Activated B cell treated with CpG ODN at 0.5 μM for 24 hours (primary cell): ENCODE measurements at regions not wholly inside any gene's neighbourhood (a gene's known extent, or its start where the extent isn't known, plus 50 kb on each side); places are given as distances from the start of the nearest gene placed in this dataset.

Experiments used
- ATAC-seq: fragments of 200-7000 bp; cut with Tn5 transposase; one replicate; pipeline ENCODE4 v1.10.0; 2021; ENCODE audit warnings: low read depth, mild to moderate bottlenecking, moderate library complexity
- CTCF ChIA-PET: fragments of 350-600 bp; sonication (Branson Sonifier 250); formaldehyde crosslinking; loops from one replicate; lab custom pipeline; 2021; ENCODE audit warnings: antibody characterized with exemption; lab: Charles Lee
- POLR2A ChIA-PET: fragments of 350-600 bp; sonication (Branson Sonifier 250); formaldehyde crosslinking; loops from one replicate; lab custom pipeline; 2021; ENCODE audit warnings: antibody characterized with exemption; lab: Charles Lee
- DNase-seq: peaks from one replicate; pipeline ENCODE4 v3.0.0; 2022
- H3K27ac Mint-ChIP-seq: one replicate; pipeline ENCODE4 v1.8.0; 2020; ENCODE audit warnings: mixed read lengths
- H3K27me3 Mint-ChIP-seq: one replicate; pipeline ENCODE4 v1.8.0; 2021; ENCODE audit warnings: mixed read lengths
- H3K36me3 Mint-ChIP-seq: one replicate; pipeline ENCODE4 v1.8.0; 2021; ENCODE audit warnings: low read depth, mixed read lengths
- H3K4me1 Mint-ChIP-seq: one replicate; pipeline ENCODE4 v1.8.0; 2021; ENCODE audit warnings: mixed read lengths
- H3K4me3 Mint-ChIP-seq: one replicate; pipeline ENCODE4 v1.8.0; 2020; ENCODE audit warnings: mild to moderate bottlenecking, mixed read lengths
- H3K9me3 Mint-ChIP-seq: one replicate; pipeline ENCODE4 v1.8.0; 2020; ENCODE audit warnings: mixed read lengths
- CTCF ChIP-seq: fragments of 200-600 bp; IDR thresholded peaks from one replicate; pipeline ENCODE4 v1.8.0; 2022; ENCODE audit warnings: antibody characterized with exemption, mild to moderate bottlenecking
- intact Hi-C: fragments of 100-400 bp; cut with micrococcal nuclease; formaldehyde crosslinking; loops from one replicate; pipeline ENCODE4 v1.15.1; 2024

- Mint-ChIP-seq H3K36me3 (no peaks in the 10 kb centered on the region), H3K4me3 (no peak overlapping the region), H3K27ac (no peak overlapping the region), H3K9me3 (no peaks in the 10 kb centered on the region), H3K4me1 (no peaks in the 10 kb centered on the region), H3K27me3 (peaks cover 15% of the 10 kb centered on the region)
- no peak for DNase-seq
- ATAC-seq, result no peak
- TF ChIP-seq CTCF, result no peak
- POLR2A ChIA-PET, result no interaction called here
- CTCF ChIA-PET, result no interaction called here
- intact Hi-C loops, result no loop called here
Measured at GRCh38 chr15:69838338-69838737, 259.4 kb downstream of the TLE3 start.

GRCh38 chr15:69838994-69839393 lies 258.7 kb downstream of the TLE3 start:
- ChIA-PET CTCF (no interaction called here), POLR2A (no interaction called here)
- Mint-ChIP-seq H3K4me1 (no peaks in the 10 kb centered on the region), H3K9me3 (no peaks in the 10 kb centered on the region), H3K27ac (no peak overlapping the region), H3K27me3 (peaks cover 16% of the 10 kb centered on the region), H3K36me3 (no peaks in the 10 kb centered on the region), H3K4me3 (no peak overlapping the region)
- intact Hi-C loops, result no loop called here
- DNase-seq (no peak), ATAC-seq (no peak)
- TF ChIP-seq CTCF, result no peak

GRCh38 chr15:69841113-69841828 lies 256.4 kb downstream of the TLE3 start:
- H3K4me3 Mint-ChIP-seq, result no peak overlapping the region
- no peaks in the 10 kb centered on the region for H3K36me3 Mint-ChIP-seq
- DNase-seq, result no peak
- ChIA-PET POLR2A (no interaction called here), CTCF (no interaction called here)
- H3K27me3 Mint-ChIP-seq, result peaks cover 16% of the 10 kb centered on the region
- no peaks in the 10 kb centered on the region for H3K9me3 Mint-ChIP-seq
- intact Hi-C loops, result no loop called here
- no peak for TF ChIP-seq CTCF
- no peak for ATAC-seq
- no peak overlapping the region for H3K27ac Mint-ChIP-seq
- H3K4me1 Mint-ChIP-seq, result no peaks in the 10 kb centered on the region

- no peaks in the 10 kb centered on the region for H3K4me1 Mint-ChIP-seq
- no peak overlapping the region for H3K27ac Mint-ChIP-seq
- DNase-seq (no peak), ATAC-seq (no peak)
- H3K27me3 Mint-ChIP-seq, result peaks cover 23% of the 10 kb centered on the region
- POLR2A ChIA-PET, result no interaction called here
- TF ChIP-seq CTCF, result no peak
- H3K9me3 Mint-ChIP-seq, result no peaks in the 10 kb centered on the region
- intact Hi-C loops, result no loop called here
- no peak overlapping the region for H3K4me3 Mint-ChIP-seq
- CTCF ChIA-PET, result no interaction called here
- H3K36me3 Mint-ChIP-seq, result no peaks in the 10 kb centered on the region
Measured at GRCh38 chr15:69842851-69843250, 254.9 kb downstream of the TLE3 start.

GRCh38 chr15:69843276-69843899 lies 254.3 kb downstream of the TLE3 start:
- CTCF ChIA-PET, result no interaction called here
- H3K27me3 Mint-ChIP-seq, result peaks cover 23% of the 10 kb centered on the region
- POLR2A ChIA-PET, result no interaction called here
- DNase-seq, result no peak
- no peak overlapping the region for H3K27ac Mint-ChIP-seq
- no peak overlapping the region for H3K4me3 Mint-ChIP-seq
- H3K9me3 Mint-ChIP-seq, result no peaks in the 10 kb centered on the region
- ATAC-seq, result no peak
- no peaks in the 10 kb centered on the region for H3K4me1 Mint-ChIP-seq
- no peak for TF ChIP-seq CTCF
- no peaks in the 10 kb centered on the region for H3K36me3 Mint-ChIP-seq
- intact Hi-C loops, result no loop called here
